Midbrain (tissue), 1 donor: ENCODE measurements at regions not wholly inside any gene's neighbourhood (a gene's known extent, or its start where the extent isn't known, plus 50 kb on each side); places are given as distances from the start of the nearest gene placed in this dataset.

Source experiments
- DNase-seq: peaks from one replicate; lab custom pipeline; 2025; lab: John Stamatoyannopoulos, UW

- DNase-seq, result no peak
These were observed 107.4 kb downstream of the PXDC1 start for GRCh38 chr6:3643921-3644738.

- no peak for DNase-seq
These were observed 110.6 kb downstream of the PXDC1 start for GRCh38 chr6:3640868-3641267.

- DNase-seq, result no peak
These were observed 112.9 kb downstream of the PXDC1 start for GRCh38 chr6:3638662-3639061.

- DNase-seq, result no peak
These were observed 115.5 kb downstream of the PXDC1 start for GRCh38 chr6:3636060-3636459.

- peak; percentile 20 for DNase-seq
These were observed 116.0 kb downstream of the PXDC1 start for GRCh38 chr6:3635482-3635881.

- DNase-seq, result no peak
These were observed 117.2 kb downstream of the PXDC1 start for GRCh38 chr6:3634280-3634816.

GRCh38 chr6:3633711-3634110 is 117.8 kb downstream of the PXDC1 start:
- DNase-seq, result no peak

- DNase-seq, result no peak
These were observed 119.6 kb downstream of the PXDC1 start for GRCh38 chr6:3631877-3632276.

- DNase-seq, result no peak
These were observed 120.3 kb downstream of the PXDC1 start for GRCh38 chr6:3631186-3631585.

- no peak for DNase-seq
These were observed 121.2 kb downstream of the PXDC1 start for GRCh38 chr6:3630258-3630835.

- DNase-seq, result no peak
These were observed 123.3 kb downstream of the PXDC1 start for GRCh38 chr6:3627956-3628835.

- DNase-seq, result no peak
These were observed 124.0 kb downstream of the PXDC1 start for GRCh38 chr6:3627501-3627900.

GRCh38 chr6:3625980-3626563 is 125.4 kb downstream of the PXDC1 start:
- no peak for DNase-seq

- no peak for DNase-seq
These were observed 126.1 kb downstream of the PXDC1 start for GRCh38 chr6:3625149-3625979.

- DNase-seq, result no peak
These were observed 127.0 kb downstream of the PXDC1 start for GRCh38 chr6:3624250-3625136.

- DNase-seq, result no peak
These were observed 127.9 kb downstream of the PXDC1 start for GRCh38 chr6:3623451-3624249.

GRCh38 chr6:3621411-3621810 is 130.1 kb downstream of the PXDC1 start:
- no peak for DNase-seq

- no peak for DNase-seq
These were observed 130.6 kb downstream of the PXDC1 start for GRCh38 chr6:3620937-3621336.

GRCh38 chr6:3620389-3620788 is 131.1 kb downstream of the PXDC1 start:
- no peak for DNase-seq
